NCI-H1436 (cell line): ENCODE measurements at regions not wholly inside any gene's neighbourhood (a gene's known extent, or its start where the extent isn't known, plus 50 kb on each side); places are given as distances from the start of the nearest gene placed in this dataset.

Experiments used
- DNase-seq: peaks from one replicate; lab custom pipeline; 2025; lab: John Stamatoyannopoulos, UW

GRCh38 chr6:95501032-95501904 lies 76.1 kb upstream of the MANEA start:
- no peak for DNase-seq

GRCh38 chr6:95503568-95503967 lies 73.8 kb upstream of the MANEA start:
- DNase-seq = no peak

- DNase-seq = no peak
Measured at GRCh38 chr6:95511404-95511803, 65.9 kb upstream of the MANEA start.

- DNase-seq = no peak
Measured at GRCh38 chr6:95515975-95516374, 61.4 kb upstream of the MANEA start.

- no peak for DNase-seq
Measured at GRCh38 chr6:95517004-95517403, 60.3 kb upstream of the MANEA start.

- no peak for DNase-seq
Measured at GRCh38 chr6:95517568-95517967, 59.8 kb upstream of the MANEA start.

- DNase-seq = no peak
Measured at GRCh38 chr6:95518630-95519227, 58.6 kb upstream of the MANEA start.

- DNase-seq = no peak
Measured at GRCh38 chr6:95519228-95520037, 57.9 kb upstream of the MANEA start.

GRCh38 chr6:95521181-95521580 lies 56.2 kb upstream of the MANEA start:
- DNase-seq = no peak
